ENCODE measurements at regions not wholly inside any gene's neighbourhood (a gene's known extent, or its start where the extent isn't known, plus 50 kb on each side); places are given as distances from the start of the nearest gene placed in this dataset.
"Not testable (repeated sequence)": the region's sequence is repeated elsewhere in the genome, so short reads cannot be mapped to it uniquely, and the experiment has no call there.

DNA sequence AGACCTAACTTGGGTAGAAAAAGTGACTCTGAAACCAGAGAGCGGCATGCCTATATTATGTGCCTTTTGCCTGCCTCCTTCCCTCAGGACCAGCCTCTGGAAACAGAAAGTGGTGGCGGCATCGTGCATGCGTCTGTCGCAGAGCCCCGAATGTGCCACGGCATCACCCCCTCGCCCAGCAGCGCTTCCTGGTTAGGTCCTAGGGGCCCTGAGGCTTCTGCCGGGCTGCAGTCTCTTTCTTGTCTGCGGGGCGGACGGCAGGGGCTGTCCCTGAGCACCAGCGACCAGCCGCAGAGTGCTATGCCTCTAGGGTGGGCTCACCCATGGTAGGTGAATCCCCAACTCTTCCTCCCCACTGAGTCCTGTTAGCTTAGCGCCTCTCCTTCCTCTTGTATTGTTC is 68.7 kb downstream of the VSIG4 start:
- H3K36me3 ChIP-seq (ENCODE audit: control insufficient read depth, insufficient read depth, low read length): no peaks in the 10 kb centered on the region
- H3K4me1 ChIP-seq (ENCODE audit: control insufficient read depth, insufficient read depth, low read length): no peaks in the 10 kb centered on the region
- no peak overlapping the region for H3K9ac ChIP-seq (ENCODE audit: low read depth, low read length)
- H3K4me3 ChIP-seq (ENCODE audit: low read depth, low read length): peak overlapping the region; percentile 8
- peaks cover 20% of the 10 kb centered on the region for H3K27me3 ChIP-seq (ENCODE audit: control insufficient read depth, insufficient read depth, low read length)
- no peaks in the 10 kb centered on the region for H3K9me3 ChIP-seq (ENCODE audit: control insufficient read depth, insufficient read depth, low read length)

DNA sequence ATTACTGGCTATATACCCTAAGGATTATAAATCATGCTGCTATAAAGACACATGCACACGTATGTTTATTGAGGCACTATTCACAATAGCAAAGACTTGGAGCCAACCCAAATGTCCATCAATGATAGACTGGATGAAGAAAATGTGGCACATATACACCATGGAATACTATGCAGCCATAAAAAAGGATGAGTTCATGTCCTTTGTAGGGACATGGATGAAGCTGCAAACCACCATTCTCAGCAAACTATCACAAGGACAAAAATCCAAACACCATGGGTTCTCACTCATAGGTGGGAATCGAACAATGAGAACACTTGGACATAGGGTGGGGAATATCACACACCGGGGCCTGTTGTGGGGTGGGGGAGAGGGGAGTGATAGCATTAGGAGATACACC is 72.7 kb downstream of the VSIG4 start:
- H3K9ac ChIP-seq (ENCODE audit: low read depth, low read length); H3K36me3 ChIP-seq (ENCODE audit: control insufficient read depth, insufficient read depth, low read length); H3K4me3 ChIP-seq (ENCODE audit: low read depth, low read length); H3K9me3 ChIP-seq (ENCODE audit: control insufficient read depth, insufficient read depth, low read length); H3K4me1 ChIP-seq (ENCODE audit: control insufficient read depth, insufficient read depth, low read length): not testable (repeated sequence)
- peaks cover 15% of the 10 kb centered on the region for H3K27me3 ChIP-seq (ENCODE audit: control insufficient read depth, insufficient read depth, low read length)

DNA sequence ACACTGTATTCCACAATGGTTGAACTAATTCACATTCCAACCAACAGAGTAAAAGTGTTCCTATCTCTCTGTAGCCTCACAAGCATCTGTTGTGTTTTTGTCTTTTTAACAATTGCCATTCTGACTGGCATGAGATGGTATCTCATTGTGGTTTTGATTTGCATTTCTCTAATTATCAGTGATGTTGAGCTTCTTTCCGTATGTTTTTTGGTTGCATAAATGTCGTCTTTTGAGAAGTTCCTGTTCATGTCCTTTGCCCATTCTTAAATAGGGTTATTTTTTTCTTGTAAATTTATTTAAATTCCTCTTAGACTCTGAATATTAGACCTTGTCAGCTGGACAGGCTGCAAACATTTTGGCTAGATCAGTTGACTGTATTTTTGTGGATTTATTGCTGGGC is 78.2 kb downstream of the VSIG4 start:
- Histone ChIP-seq H3K4me3 (ENCODE audit: low read depth, low read length) (no peak overlapping the region), H3K4me1 (ENCODE audit: control insufficient read depth, insufficient read depth, low read length) (no peaks in the 10 kb centered on the region), H3K9me3 (ENCODE audit: control insufficient read depth, insufficient read depth, low read length) (no peaks in the 10 kb centered on the region), H3K9ac (ENCODE audit: low read depth, low read length) (no peak overlapping the region), H3K36me3 (ENCODE audit: control insufficient read depth, insufficient read depth, low read length) (no peaks in the 10 kb centered on the region), H3K27me3 (ENCODE audit: control insufficient read depth, insufficient read depth, low read length) (no peaks in the 10 kb centered on the region)

DNA sequence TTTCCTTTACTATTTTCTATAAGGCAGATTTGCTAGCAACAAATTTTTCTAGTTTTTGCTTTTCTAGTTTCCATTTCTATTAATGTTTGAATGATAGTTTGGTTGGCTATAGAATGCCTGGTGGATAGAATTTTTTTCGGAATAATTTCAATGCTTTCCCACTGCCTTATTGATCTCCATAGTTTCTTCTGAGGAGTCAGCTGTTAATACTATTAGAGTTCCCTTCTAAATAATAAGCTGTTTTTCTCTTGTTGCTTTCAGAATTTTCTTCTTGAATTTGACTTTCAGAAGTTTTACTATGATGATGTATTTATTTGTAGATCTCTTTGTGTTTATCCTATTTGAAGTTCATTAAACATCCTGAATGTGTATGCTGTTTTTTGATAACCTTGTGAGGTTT is 91.8 kb downstream of the VSIG4 start:
- Histone ChIP-seq H3K27me3 (ENCODE audit: control insufficient read depth, insufficient read depth, low read length) (no peaks in the 10 kb centered on the region), H3K9me3 (ENCODE audit: control insufficient read depth, insufficient read depth, low read length) (peaks cover 4% of the 10 kb centered on the region), H3K36me3 (ENCODE audit: control insufficient read depth, insufficient read depth, low read length) (no peaks in the 10 kb centered on the region)

DNA sequence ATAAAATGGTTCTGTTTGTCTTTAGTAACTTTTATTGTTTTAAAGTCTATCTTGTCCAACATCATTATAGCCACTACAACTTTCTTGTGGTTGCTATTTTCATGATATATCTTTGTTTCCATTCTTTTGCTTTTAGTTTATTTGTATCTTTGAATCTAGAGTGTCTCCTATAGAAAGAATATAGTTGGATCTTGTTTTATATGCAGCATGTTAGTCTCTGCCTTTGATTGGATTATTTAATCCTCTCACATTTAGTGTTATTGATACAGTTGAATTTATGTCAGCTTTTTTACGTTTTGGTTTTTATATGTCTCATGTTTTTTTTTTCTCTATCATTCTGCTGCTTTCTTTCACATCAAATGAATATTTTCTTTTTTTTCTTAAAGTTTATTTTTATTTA is 98.1 kb downstream of the VSIG4 start:
- no peak overlapping the region for H3K4me3 ChIP-seq (ENCODE audit: low read depth, low read length)
- no peaks in the 10 kb centered on the region for H3K36me3 ChIP-seq (ENCODE audit: control insufficient read depth, insufficient read depth, low read length)
- H3K27me3 ChIP-seq (ENCODE audit: control insufficient read depth, insufficient read depth, low read length): no peaks in the 10 kb centered on the region
- no peak overlapping the region for H3K9ac ChIP-seq (ENCODE audit: low read depth, low read length)
- no peaks in the 10 kb centered on the region for H3K4me1 ChIP-seq (ENCODE audit: control insufficient read depth, insufficient read depth, low read length)
- H3K9me3 ChIP-seq (ENCODE audit: control insufficient read depth, insufficient read depth, low read length): peaks cover 4% of the 10 kb centered on the region

More for the DNA sequence above, 91.8 kb downstream of the VSIG4 start:
- Histone ChIP-seq H3K9ac (ENCODE audit: low read depth, low read length) (no peak overlapping the region), H3K4me1 (ENCODE audit: control insufficient read depth, insufficient read depth, low read length) (no peaks in the 10 kb centered on the region), H3K4me3 (ENCODE audit: low read depth, low read length) (no peak overlapping the region)

DNA sequence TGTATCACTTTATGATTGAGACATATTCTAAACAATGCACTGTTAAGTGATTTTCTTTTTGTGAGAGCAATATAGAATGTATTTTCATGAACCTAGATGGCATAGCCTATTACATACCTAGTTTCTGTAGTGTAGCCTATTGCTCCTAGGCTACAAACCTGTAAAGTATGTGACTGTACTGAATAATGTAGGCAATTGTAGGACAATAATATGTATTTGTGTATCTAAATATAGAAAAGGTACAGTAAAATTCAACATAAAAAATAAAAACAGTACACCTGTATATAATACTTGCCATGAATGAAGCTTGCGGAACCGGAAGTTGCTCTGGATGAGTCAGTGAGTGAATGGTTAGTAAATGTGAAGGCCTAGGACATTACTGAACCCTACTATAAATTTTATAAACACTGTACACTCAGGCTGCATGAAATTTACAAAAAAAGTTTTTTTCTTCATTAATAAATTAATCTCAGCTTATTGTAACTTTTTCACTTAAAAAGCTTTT is 106.7 kb downstream of the VSIG4 start:
- H3K36me3 ChIP-seq (ENCODE audit: control insufficient read depth, insufficient read depth, low read length): no peaks in the 10 kb centered on the region
- H3K9me3 ChIP-seq (ENCODE audit: control insufficient read depth, insufficient read depth, low read length): peaks cover 8% of the 10 kb centered on the region
- no peak overlapping the region for H3K4me3 ChIP-seq (ENCODE audit: low read depth, low read length)
- no peak overlapping the region for H3K9ac ChIP-seq (ENCODE audit: low read depth, low read length)
- H3K27me3 ChIP-seq (ENCODE audit: control insufficient read depth, insufficient read depth, low read length): no peaks in the 10 kb centered on the region
- H3K4me1 ChIP-seq (ENCODE audit: control insufficient read depth, insufficient read depth, low read length): no peaks in the 10 kb centered on the region

DNA sequence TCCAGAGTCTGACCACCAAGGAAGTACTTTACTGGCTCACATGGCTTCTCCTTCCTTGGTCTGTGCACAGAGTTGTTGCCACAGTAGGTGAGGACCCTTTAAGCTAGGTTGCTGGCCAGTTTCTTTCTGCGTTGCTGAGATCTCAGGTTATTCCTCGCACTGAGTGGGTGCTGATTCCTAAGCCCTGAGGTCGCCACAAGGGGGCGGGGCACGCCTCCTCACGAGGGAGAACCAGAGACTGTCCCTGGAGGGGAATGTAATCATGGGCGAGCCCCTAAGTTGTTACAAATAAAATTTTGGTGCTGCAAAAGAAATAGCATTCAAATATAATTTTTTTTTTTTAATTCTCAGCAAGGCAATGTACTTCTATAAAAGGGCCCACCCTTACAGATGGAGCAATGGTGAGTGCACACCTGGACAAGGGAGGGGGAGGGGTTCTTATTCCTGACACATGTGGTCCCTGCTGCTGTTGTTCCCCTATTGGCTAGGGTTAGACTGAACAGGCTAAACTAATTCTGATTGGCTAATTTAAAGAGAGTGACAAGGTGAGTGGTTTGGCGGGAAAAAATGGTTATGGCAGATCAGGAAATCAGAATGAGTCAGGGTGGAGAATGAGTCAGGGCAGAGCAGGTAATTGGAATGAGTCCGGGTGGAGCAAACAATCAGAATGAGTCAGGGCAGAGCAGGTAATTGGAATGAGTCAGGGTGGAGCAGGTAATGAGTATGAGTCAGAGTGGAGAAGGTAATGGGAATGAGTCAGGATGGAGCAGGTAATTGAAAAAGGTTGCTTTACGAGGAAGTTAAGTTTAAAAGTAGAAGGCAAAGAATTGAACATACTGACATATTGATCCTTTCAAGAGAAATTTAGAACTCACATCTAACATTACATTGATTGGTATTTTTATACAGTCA is 107.5 kb downstream of the VSIG4 start:
- Histone ChIP-seq H3K9ac (ENCODE audit: low read depth, low read length) (no peak overlapping the region), H3K27me3 (ENCODE audit: control insufficient read depth, insufficient read depth, low read length) (no peaks in the 10 kb centered on the region), H3K36me3 (ENCODE audit: control insufficient read depth, insufficient read depth, low read length) (no peaks in the 10 kb centered on the region), H3K4me3 (ENCODE audit: low read depth, low read length) (no peak overlapping the region), H3K9me3 (ENCODE audit: control insufficient read depth, insufficient read depth, low read length) (peaks cover 8% of the 10 kb centered on the region), H3K4me1 (ENCODE audit: control insufficient read depth, insufficient read depth, low read length) (no peaks in the 10 kb centered on the region)

DNA sequence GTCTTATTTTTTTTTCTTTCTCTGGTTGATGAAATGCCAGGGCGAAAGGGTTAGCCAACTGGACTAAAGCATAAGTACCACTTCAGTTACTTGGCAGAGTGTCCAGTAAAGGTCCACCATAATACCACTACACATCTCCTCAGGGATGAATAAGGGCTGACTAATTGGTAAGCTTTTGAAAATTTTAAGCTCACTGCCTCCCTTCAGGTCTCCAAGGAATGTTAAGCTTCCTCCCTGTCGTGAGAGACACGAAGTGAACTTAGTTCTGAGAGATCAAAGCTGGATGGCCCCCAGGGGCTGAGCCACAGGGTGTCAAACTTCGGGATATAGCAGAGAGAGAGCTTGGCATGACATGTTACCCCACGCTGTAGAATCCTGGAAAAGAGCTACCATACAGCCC is 111.4 kb downstream of the VSIG4 start:
- Histone ChIP-seq H3K4me3 (ENCODE audit: low read depth, low read length) (no peak overlapping the region), H3K9me3 (ENCODE audit: control insufficient read depth, insufficient read depth, low read length) (peaks cover 5% of the 10 kb centered on the region), H3K4me1 (ENCODE audit: control insufficient read depth, insufficient read depth, low read length) (no peaks in the 10 kb centered on the region), H3K9ac (ENCODE audit: low read depth, low read length) (no peak overlapping the region), H3K27me3 (ENCODE audit: control insufficient read depth, insufficient read depth, low read length) (no peaks in the 10 kb centered on the region), H3K36me3 (ENCODE audit: control insufficient read depth, insufficient read depth, low read length) (no peaks in the 10 kb centered on the region)

DNA sequence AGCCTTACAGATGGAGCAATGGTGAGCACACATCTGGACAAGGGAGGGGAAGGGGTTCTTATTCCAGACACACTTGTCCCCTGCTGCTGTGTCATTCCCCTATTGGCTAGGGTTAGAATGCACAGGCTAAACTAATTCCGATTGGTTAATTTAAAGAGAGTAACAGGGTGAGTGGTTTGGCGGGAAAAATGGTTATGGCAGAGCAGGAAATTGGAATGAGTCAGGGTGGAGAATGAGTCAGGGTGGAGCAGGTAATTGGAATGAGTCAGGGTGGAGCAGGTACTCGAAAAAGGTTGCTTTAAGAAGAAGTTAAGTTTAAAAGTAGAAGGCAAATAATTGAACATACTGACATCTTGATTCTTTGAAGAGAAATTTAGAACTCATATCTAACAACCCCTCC is 112.5 kb downstream of the VSIG4 start:
- H3K4me3 ChIP-seq (ENCODE audit: low read depth, low read length); H3K9me3 ChIP-seq (ENCODE audit: control insufficient read depth, insufficient read depth, low read length); H3K36me3 ChIP-seq (ENCODE audit: control insufficient read depth, insufficient read depth, low read length); H3K4me1 ChIP-seq (ENCODE audit: control insufficient read depth, insufficient read depth, low read length); H3K9ac ChIP-seq (ENCODE audit: low read depth, low read length); H3K27me3 ChIP-seq (ENCODE audit: control insufficient read depth, insufficient read depth, low read length): not testable (repeated sequence)

DNA sequence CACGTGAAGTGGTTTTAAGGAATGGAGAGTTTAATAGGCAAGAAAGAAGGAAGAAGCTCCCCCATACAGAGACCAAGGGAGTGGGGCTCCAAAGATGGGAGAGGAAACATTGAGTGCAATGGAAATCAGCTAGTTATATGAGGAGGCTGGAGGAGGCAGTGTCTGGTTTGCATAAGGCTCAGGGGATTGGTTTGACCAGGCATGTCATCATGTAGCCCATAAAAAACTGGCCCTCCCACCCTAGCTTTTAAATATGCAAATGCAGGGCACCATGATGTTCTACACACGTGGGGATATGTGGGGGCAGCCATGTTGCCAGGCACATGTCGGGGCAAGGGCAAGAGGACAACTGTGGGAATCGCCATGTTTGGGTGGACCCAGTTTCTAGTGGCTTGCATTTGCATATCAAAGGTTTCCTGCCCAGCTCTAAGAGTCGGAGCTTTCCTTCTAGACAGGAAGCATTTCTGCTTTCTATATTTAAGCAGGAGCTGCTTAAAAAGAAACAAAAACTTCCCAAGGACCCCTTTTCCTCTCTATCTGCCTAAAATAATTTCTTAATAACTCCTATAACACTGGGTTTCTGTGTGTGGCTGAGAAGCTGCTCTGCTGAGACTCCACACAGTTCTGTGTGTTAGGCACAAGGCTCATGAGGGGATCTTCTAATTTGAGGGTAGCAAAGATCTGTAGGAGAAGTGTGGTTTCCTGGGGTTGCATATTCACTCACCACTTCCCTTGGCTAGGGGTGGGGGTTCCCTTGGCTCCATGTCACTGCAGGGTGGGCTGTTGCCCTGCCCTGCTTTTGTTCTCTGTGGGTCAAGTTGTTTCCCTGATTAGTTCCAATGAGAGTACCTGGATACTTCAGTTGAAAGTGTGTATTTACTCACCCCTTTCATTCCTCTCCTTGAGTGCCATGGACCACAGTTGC is 113.5 kb downstream of the VSIG4 start:
- Histone ChIP-seq H3K36me3 (ENCODE audit: control insufficient read depth, insufficient read depth, low read length) (no peaks in the 10 kb centered on the region), H3K9me3 (ENCODE audit: control insufficient read depth, insufficient read depth, low read length) (no peaks in the 10 kb centered on the region), H3K4me3 (ENCODE audit: low read depth, low read length) (no peak overlapping the region), H3K9ac (ENCODE audit: low read depth, low read length) (no peak overlapping the region), H3K4me1 (ENCODE audit: control insufficient read depth, insufficient read depth, low read length) (no peaks in the 10 kb centered on the region), H3K27me3 (ENCODE audit: control insufficient read depth, insufficient read depth, low read length) (no peaks in the 10 kb centered on the region)

DNA sequence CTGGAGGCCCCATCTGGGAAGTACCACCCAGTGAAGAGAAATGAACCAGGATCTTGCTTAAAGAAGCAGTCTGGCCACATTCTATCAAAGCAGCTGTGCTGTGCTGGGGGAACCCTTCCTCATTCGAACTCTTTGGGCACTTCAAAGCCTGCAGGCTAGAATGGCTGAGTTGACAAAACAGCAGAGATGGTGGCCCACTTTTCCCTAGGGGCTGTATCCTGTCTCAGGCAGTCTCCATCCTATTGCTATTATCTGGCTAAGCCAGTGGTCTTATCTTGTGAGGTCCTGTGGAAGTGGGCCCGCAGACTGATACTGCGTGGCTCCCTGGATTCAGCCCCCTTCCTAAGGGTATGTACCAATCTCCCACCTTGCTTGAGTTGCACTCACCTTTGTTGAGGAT is 114.3 kb downstream of the VSIG4 start:
- no peak overlapping the region for H3K9ac ChIP-seq (ENCODE audit: low read depth, low read length)
- no peaks in the 10 kb centered on the region for H3K4me1 ChIP-seq (ENCODE audit: control insufficient read depth, insufficient read depth, low read length)
- no peaks in the 10 kb centered on the region for H3K36me3 ChIP-seq (ENCODE audit: control insufficient read depth, insufficient read depth, low read length)
- H3K9me3 ChIP-seq (ENCODE audit: control insufficient read depth, insufficient read depth, low read length): no peaks in the 10 kb centered on the region
- no peak overlapping the region for H3K4me3 ChIP-seq (ENCODE audit: low read depth, low read length)
- H3K27me3 ChIP-seq (ENCODE audit: control insufficient read depth, insufficient read depth, low read length): no peaks in the 10 kb centered on the region
